ENCODE measurements at regions not wholly inside any gene's neighbourhood (a gene's known extent, or its start where the extent isn't known, plus 50 kb on each side); places are given as distances from the start of the nearest gene placed in this dataset.

DNA sequence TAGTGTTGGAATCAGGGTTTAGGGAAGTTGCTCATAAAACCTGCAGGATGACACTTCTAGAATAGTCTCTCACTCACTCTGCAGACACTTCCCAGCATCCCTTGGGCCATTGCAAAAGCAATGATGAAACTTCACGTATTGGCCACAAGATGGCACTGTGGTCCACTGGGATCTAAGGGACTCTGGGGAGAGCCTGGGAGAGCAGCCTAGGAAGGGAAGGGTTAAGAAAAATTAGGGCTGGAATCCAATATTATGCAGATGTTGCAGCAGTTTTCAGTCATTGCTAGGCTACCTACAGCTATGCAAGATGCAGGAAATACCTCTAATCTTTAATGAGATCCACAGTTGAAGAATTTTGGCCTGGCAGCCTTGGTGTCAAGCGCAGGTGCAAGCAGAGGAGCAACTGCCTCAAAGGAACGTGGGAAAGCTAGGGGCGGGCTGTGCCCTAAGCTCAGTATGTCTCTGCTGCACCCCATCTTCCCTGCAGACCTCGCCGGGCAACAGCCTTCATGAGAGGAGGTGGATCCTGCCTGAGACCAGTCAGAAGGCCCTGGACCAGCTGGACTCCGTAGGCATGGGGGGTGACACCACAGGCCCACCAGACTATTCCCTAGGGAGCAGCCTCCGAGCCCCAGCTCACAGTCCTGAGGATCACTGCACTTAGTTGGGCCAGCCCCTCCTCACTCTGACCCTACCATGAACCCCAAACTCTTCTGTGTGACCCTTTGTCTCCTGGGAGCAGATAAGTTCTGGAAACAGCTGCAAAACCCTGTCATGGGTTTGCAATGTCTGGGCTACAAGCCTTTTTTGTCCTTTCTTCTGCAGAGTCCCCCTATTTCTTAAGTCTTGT lies 127.9 kb upstream of the PRSS58 start:
- Histone ChIP-seq H3K4me1 (replicated peaks) (peaks cover 14% of the 10 kb centered on the region), H3K9me3 (replicated peaks) (no peaks in the 10 kb centered on the region), H3K27ac (no peak overlapping the region), H3K27me3 (replicated peaks) (no peaks in the 10 kb centered on the region; the same call in 1 of the 2 replicates), H3K36me3 (no peaks in the 10 kb centered on the region), H3K4me3 (no peak overlapping the region)
- peak; percentile 47 to 63 for DNase-seq (ENCODE audit: low read depth in 1 of 2, low spot score in 2 of 2)

DNA sequence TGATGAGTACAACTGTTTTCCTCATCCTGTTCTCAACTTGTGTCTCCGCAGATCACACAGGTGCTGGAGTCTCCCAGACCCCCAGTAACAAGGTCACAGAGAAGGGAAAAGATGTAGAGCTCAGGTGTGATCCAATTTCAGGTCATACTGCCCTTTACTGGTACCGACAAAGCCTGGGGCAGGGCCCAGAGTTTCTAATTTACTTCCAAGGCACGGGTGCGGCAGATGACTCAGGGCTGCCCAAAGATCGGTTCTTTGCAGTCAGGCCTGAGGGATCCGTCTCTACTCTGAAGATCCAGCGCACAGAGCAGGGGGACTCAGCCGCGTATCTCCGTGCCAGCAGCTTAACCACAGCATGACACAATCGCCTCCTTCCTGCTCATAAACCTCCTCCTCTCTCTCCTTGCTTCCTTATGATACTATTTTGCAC lies 126.7 kb upstream of the PRSS58 start:
- Histone ChIP-seq H3K4me3 (no peak overlapping the region), H3K27me3 (replicated peaks) (no peaks in the 10 kb centered on the region; the same call in 1 of the 2 replicates), H3K9me3 (replicated peaks) (no peaks in the 10 kb centered on the region), H3K27ac (peak overlapping the region; percentile 14; the same call in 1 of the 2 replicates), H3K4me1 (replicated peaks) (peaks cover 14% of the 10 kb centered on the region), H3K36me3 (no peaks in the 10 kb centered on the region)
- DNase-seq (ENCODE audit: low read depth in 1 of 2, low spot score in 2 of 2) = peak; percentile 34 to 61

DNA sequence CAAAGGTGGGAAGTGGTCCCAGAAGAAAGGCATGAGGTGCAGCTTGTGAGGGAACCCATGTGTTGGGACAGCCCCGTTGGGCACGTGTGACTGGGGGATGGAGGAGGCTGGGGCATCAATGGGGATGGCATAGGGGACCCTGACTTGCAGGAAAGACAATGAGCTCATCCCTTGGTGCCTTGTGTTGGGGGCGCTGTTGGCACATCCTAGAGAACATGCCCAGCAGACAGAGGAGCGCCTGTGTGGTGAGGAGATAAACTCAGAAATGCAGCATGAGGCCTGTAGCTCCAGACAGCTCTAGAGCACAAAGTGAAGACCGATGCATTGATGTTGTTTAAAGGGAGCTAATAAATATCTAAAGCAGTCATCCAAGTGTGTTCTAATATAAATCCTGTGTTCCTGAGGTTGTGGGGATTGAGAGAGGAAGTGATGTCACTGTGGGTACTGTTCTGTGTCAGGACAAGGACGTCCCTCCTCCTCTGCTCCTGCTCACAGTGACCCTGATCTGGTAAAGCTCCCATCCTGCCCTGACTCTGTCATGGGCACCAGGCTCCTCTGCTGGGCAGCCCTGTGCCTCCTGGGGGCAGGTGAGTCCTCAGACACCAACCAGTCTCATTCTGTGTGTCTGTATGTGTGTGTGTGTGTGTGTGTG lies 126.1 kb upstream of the PRSS58 start:
- Histone ChIP-seq H3K4me3 (no peak overlapping the region), H3K27me3 (replicated peaks) (no peaks in the 10 kb centered on the region; the same call in 1 of the 2 replicates), H3K36me3 (no peaks in the 10 kb centered on the region), H3K9me3 (replicated peaks) (no peaks in the 10 kb centered on the region), H3K27ac (peak overlapping the region; percentile 14; the same call in 1 of the 2 replicates), H3K4me1 (replicated peaks) (peaks cover 14% of the 10 kb centered on the region)
- DNase-seq (ENCODE audit: low read depth in 1 of 2, low spot score in 2 of 2) = no peak

DNA sequence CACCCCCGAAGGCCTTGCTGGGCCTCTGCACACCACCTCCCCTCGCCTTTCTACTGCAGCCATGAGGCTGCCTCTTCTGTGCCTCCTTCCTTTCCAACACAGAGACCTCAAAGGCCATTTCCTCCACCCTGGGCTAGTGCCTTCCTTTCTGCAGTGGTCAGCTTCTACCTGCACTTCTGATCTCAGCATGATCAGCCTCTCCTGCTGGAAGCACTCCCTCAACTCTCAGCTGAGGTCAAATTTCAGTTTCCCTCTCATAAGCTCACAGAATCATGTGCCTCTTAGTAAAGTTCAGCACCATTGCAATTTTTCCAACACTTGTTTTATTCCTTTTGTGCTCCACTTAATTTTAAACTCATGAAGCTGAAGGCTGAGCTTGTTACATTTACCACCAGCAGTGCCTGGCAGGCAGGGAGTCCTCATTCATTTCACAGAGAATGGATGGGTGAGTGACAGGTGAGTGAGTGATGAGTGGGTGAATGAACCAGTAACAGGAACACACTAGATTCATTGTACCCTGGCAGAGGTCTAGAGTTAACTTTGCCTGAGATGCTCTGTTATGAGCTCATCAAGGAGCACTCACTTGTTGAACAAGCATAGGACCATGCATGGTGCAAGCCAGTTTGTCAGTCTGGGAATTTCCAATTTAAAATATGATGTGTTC lies 124.0 kb upstream of the PRSS58 start:
- no peaks in the 10 kb centered on the region for H3K9me3 ChIP-seq (replicated peaks)
- H3K27ac ChIP-seq = no peak overlapping the region
- peaks cover 14% of the 10 kb centered on the region for H3K4me1 ChIP-seq (replicated peaks)
- no peaks in the 10 kb centered on the region for H3K36me3 ChIP-seq
- H3K27me3 ChIP-seq (replicated peaks) = no peaks in the 10 kb centered on the region; the same call in none of the 2 replicates
- H3K4me3 ChIP-seq = no peak overlapping the region
- DNase-seq (ENCODE audit: low read depth in 1 of 2, low spot score in 2 of 2) = no peak

DNA sequence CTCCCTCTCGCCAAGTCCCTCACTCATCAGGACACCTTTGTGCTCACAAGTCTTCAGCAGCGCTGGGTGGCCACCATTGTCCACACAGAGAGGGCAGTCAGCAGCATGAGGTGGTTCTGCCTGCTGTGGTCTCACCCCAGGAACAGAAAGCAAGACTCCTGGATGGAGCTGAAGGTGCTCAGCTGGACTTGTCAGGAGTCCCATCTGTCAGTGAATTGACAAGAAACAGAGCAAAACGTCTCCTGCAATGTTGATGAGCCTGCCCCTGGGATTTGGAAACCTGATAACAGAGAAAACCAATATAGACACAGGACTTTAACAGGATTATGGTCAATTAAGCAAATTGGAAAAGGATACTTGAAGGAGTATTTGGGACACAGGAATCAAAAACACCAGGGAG lies 122.2 kb upstream of the PRSS58 start:
- Histone ChIP-seq H3K4me1 (replicated peaks) (peaks cover 10% of the 10 kb centered on the region), H3K9me3 (replicated peaks) (no peaks in the 10 kb centered on the region), H3K36me3 (no peaks in the 10 kb centered on the region), H3K27ac (no peak overlapping the region), H3K4me3 (no peak overlapping the region), H3K27me3 (replicated peaks) (no peaks in the 10 kb centered on the region; the same call in 1 of the 2 replicates)
- DNase-seq (ENCODE audit: low read depth in 1 of 2, low spot score in 2 of 2) = no peak

DNA sequence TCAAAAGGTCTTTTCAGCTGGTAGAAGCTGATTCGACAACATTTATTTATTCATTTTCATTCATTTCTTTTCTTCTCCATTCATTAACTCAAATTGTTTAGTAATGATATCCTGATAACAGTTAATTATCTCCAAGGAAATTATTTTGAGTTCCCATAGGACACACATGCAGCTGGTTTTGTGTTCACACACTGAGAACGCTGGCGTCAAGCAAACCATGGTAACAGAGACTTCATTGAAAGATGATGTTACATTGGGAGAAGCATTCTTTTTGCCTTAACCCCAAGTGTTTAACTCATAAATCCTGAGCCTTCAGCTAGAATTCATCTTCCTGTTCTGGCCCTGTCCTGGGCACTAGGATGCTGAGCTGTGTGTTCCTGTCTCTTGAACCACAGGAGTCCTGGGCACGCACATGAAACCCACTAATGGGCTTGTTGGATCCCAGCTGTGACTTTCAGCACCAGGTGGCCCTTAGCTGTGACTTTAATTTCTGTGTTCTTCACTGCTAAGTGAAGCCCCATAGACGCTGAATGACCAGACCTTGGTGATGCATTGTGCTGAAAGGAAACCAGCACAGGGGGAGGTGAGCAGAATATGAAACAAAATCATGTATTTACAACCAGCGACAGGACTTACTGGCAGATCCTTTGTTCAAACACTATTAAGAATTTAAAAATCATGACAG lies 121.5 kb upstream of the PRSS58 start:
- Histone ChIP-seq H3K27me3 (replicated peaks) (no peaks in the 10 kb centered on the region; the same call in 1 of the 2 replicates), H3K4me1 (replicated peaks) (peaks cover 4% of the 10 kb centered on the region), H3K9me3 (replicated peaks) (no peaks in the 10 kb centered on the region), H3K4me3 (no peak overlapping the region), H3K27ac (no peak overlapping the region), H3K36me3 (no peaks in the 10 kb centered on the region)
- no peak for DNase-seq (ENCODE audit: low read depth in 1 of 2, low spot score in 2 of 2)

DNA sequence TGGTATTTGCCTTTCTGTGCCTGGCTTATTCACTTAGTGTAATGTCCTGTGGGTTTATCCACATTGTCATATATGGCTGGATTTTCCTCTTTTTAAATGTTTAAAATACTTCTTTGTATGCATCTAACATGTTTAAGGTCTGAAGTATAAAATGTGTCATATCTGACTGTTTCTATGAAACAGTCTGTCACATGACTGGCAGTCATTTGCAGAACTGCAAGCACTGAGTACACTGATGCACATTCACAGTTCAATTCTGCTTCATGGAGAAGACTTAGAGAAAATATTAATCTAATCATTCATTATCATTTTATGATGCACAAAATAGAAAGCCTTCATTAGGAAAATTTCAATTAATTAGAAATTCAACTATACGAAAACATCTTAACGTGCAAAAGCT lies 119.7 kb upstream of the PRSS58 start:
- H3K9me3 ChIP-seq (replicated peaks) = no peaks in the 10 kb centered on the region
- no peaks in the 10 kb centered on the region; the same call in 1 of the 2 replicates for H3K27me3 ChIP-seq (replicated peaks)
- peaks cover 11% of the 10 kb centered on the region for H3K4me1 ChIP-seq (replicated peaks)
- no peak overlapping the region for H3K27ac ChIP-seq
- H3K36me3 ChIP-seq = no peaks in the 10 kb centered on the region
- no peak overlapping the region for H3K4me3 ChIP-seq
- no peak for DNase-seq (ENCODE audit: low read depth in 1 of 2, low spot score in 2 of 2)

DNA sequence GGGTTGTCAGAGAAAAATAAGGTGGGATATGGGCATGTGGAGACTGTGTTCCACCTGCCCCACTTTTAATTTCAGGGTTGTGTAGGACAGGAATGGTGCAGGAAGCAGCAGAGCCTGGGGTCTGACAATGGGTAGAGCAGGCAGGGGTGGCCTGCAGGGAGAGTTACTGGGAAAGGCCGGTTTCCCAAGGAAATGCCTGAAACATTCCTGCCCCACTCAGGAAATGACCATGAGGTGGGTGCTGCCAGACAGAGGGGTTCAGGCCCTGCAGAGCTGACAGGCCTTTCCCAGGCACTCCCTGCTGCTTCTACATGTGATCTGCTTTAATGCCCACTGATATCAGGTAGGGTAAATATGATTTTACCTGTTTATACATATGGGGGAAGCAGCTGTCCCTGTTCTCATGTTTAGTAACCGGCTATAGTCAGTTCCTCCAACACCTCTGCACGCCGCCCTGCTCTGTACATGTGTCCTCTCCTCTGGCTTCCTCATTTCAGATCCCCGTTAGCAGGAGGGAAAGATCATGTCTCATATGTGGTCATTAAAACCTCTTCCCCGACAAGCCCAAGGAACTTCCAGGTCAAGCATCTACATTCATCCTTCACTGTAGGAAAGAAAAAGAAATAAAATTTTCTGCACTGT lies 118.6 kb upstream of the PRSS58 start:
- Histone ChIP-seq H3K4me3 (no peak overlapping the region), H3K4me1 (replicated peaks) (peaks cover 11% of the 10 kb centered on the region), H3K36me3 (no peaks in the 10 kb centered on the region), H3K9me3 (replicated peaks) (no peaks in the 10 kb centered on the region), H3K27ac (no peak overlapping the region), H3K27me3 (replicated peaks) (no peaks in the 10 kb centered on the region; the same call in 1 of the 2 replicates)
- no peak for DNase-seq (ENCODE audit: low read depth in 1 of 2, low spot score in 2 of 2)

DNA sequence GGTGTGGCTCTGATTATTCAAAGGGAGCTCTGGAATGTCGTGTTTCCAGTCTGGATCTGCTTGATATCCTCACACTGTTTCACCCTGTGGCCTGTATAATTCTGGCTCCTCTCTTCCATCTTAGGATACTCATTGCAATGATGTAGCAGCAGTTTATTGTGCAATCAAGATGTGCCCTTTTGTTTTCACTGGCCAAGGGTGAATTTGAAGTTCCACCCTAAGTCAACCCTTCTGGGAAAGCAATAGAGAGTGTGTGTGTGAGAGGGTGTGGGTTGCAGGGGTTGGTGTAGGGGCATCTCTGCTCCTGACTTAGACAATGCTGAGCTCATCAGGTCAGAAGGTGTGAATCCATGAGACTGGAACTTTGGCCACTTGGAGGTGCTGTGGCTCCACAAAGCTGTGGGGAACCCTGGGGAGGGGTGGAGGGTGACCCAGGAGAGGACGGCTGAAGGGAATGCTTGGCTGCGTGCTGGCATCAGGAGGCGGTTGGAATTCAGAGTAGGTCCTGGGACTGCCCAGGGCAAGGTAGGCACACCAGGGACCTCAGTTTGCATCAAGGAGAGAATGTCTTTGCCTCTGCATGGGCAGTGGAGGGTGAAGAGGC lies 118.0 kb upstream of the PRSS58 start:
- Histone ChIP-seq H3K9me3 (replicated peaks) (no peaks in the 10 kb centered on the region), H3K4me3 (no peak overlapping the region), H3K4me1 (replicated peaks) (peaks cover 11% of the 10 kb centered on the region), H3K27ac (no peak overlapping the region), H3K27me3 (replicated peaks) (no peaks in the 10 kb centered on the region; the same call in 1 of the 2 replicates), H3K36me3 (no peaks in the 10 kb centered on the region)
- no peak for DNase-seq (ENCODE audit: low read depth in 1 of 2, low spot score in 2 of 2)

DNA sequence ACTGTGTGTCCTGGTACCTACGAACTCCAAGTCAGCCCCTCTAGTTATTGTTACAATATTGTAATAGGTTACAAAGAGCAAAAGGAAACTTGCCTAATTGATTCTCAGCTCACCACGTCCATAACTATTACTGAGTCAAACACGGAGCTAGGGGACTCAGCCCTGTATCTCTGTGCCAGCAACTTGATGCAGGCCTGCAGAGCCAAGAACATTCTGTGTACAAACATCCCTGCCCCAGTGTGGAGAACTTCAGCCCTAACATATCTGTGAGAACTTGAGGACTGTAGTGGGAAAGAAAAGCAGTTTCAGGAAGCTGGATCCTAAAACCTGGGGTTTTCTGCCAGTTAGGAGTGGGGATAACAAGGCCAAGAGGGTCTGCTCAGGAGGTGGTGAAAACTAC lies 114.9 kb upstream of the PRSS58 start:
- Histone ChIP-seq H3K9me3 (replicated peaks) (no peaks in the 10 kb centered on the region), H3K4me3 (no peak overlapping the region), H3K36me3 (no peaks in the 10 kb centered on the region), H3K27me3 (replicated peaks) (no peaks in the 10 kb centered on the region; the same call in 1 of the 2 replicates), H3K4me1 (replicated peaks) (peaks cover 11% of the 10 kb centered on the region), H3K27ac (no peak overlapping the region)
- no peak for DNase-seq (ENCODE audit: low read depth in 1 of 2, low spot score in 2 of 2)

DNA sequence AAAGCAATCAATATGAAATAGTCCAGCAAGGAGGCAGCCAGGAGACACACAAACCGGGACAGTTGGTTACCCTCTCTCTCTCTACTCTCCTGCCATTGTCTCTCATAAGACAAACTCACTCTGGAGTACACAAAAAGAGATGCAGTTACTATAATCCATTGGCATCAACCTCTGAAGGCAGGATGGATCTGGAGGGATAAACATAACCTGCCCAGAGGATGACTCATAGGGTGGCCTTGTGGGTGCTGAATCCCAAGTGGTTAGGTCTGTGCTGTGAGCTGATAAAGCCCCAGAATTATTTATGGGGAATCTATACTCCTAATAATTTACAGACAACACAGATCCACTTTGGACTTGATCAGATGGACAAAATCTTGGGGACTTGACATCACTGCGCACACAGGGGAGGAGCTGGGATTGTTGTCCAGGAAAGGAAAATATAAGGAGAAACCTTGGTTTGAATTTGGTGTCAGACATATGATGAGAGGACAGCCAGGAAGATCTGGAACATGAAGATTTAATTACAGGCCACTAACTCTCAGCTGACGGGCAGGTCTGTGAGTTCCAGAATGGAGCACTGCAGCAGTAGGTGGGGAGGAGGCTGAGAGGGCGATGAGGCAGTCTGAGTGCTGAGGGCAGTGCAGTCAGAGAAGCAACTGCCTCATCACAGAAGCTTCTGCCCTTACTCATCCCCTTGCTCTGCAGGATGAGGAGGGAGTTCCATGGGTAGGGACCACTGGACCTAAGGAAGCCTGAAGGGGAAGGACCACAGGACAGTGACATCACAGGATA lies 113.9 kb upstream of the PRSS58 start:
- H3K4me3 ChIP-seq = no peak overlapping the region
- H3K27me3 ChIP-seq (replicated peaks) = no peaks in the 10 kb centered on the region
- no peak for DNase-seq (ENCODE audit: low read depth in 1 of 2, low spot score in 2 of 2)
- no peaks in the 10 kb centered on the region for H3K36me3 ChIP-seq
- no peak overlapping the region for H3K27ac ChIP-seq
- H3K9me3 ChIP-seq (replicated peaks) = no peaks in the 10 kb centered on the region
- H3K4me1 ChIP-seq (replicated peaks) = peaks cover 11% of the 10 kb centered on the region

DNA sequence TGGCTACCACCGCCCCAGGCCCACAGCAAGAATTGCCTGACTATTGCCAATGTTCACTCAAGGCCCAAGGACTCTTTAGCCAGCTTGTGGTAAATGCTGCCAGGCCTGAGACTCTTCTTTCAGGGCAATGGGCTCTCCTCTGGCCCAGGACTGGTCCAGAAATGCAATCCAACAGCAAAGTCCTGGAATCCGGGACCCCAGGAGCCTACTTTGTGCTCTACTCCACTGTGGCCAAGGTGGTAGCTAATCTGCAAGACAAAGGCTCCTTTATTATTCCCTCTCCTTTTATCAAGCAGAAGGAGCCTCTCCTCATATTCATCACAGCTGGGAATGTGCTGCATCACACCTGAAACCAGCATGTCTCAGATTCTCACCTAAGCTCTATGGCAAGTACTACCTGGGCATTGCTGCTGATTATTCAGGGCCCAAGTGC lies 107.6 kb upstream of the PRSS58 start:
- Histone ChIP-seq H3K9me3 (replicated peaks) (no peaks in the 10 kb centered on the region), H3K27ac (no peak overlapping the region), H3K36me3 (no peaks in the 10 kb centered on the region), H3K4me3 (no peak overlapping the region), H3K27me3 (replicated peaks) (peaks cover 5% of the 10 kb centered on the region; the same call in 1 of the 2 replicates), H3K4me1 (replicated peaks) (no peaks in the 10 kb centered on the region)
- DNase-seq (ENCODE audit: low read depth in 1 of 2, low spot score in 2 of 2) = no peak

Measured in SJSA1 (cell line).